K562 (cell line): ENCODE measurements at regions not wholly inside any gene's neighbourhood (a gene's known extent, or its start where the extent isn't known, plus 50 kb on each side); places are given as distances from the start of the nearest gene placed in this dataset.

Source experiments
- ATAC-seq: fragments of 200-7000 bp; cut with Tn5 transposase; 3 replicates; pipeline ENCODE4 v1.9.1; 2020; ENCODE audit warnings: moderate library complexity
- BruUV-seq: library from RNA; stranded (reverse); fragments of 400-500 nt; replicated peaks from 2 replicates; lab custom pipeline; 2021; lab: Mats Ljungman, UMichigan
- CTCF ChIA-PET: fragments of 300-600 bp; formaldehyde crosslinking; extraction: SDS; loops from one replicate; lab custom pipeline; 2021; ENCODE audit warnings: low intra/inter-chr PET ratio; lab: Yijun Ruan, JAX
- POLR2A ChIA-PET: fragments of 300-600, 350-650 bp; sonication (Branson Sonifier 250); formaldehyde crosslinking; extraction: SDS; loops from one replicate; lab custom pipeline; 2021; ENCODE audit warnings: antibody characterized with exemption, inconsistent platforms; lab: Yijun Ruan, JAX
- DNase-seq, 4 experiments: peaks; one replicate each; pipeline versions ENCODE4 v3.0.0 to v3.0.0-alpha.2; 2011 to 2018; ENCODE audit warnings: low spot score in 3 of 4, mixed read lengths in 3 of 4; ENCODE audit errors: extremely low read depth in 1 of 4
- FAIRE-seq: peaks from 2 replicates; lab custom pipeline; 2011; peaks lifted over from hg19 to GRCh38; lab: Jason Lieb, UNC
- H2AFZ ChIP-seq: 2 replicates; pipeline ENCODE4 v1.6.0; 2011; ENCODE audit warnings: low read depth, low read length, control low read depth, inconsistent platforms
- H3K27ac ChIP-seq: fragments of 200-600 bp; 3 replicates; pipeline ENCODE4 v1.8.0; 2011; ENCODE audit warnings: low read depth, mild to moderate bottlenecking, control low read depth, inconsistent platforms, low read length, moderate library complexity, mixed read lengths; ENCODE audit errors: extremely low read depth
- H3K27me3 ChIP-seq, 2 experiments: fragments of 300-600 bp in 1 of 2; 2 replicates in 1 of 2; 3 replicates in 1 of 2; pipeline versions ENCODE4 v1.6.0 to v1.8.0; 2011; ENCODE audit warnings: inconsistent platforms in 2 of 2, low read length in 2 of 2, mild to moderate bottlenecking in 1 of 2, mixed read lengths in 1 of 2, moderate library complexity in 1 of 2; ENCODE audit not compliant: control insufficient read depth in 2 of 2, insufficient read depth in 2 of 2
- H3K36me3 ChIP-seq: fragments of 300-600 bp; 3 replicates; pipeline ENCODE4 v1.8.0; 2011; ENCODE audit warnings: mild to moderate bottlenecking, low read length, inconsistent platforms; ENCODE audit not compliant: control insufficient read depth, insufficient read depth
- H3K4me1 ChIP-seq, 2 experiments: fragments of 200-600 bp in 1 of 2; replicated peaks in 1 of 2; 2 replicates in 1 of 2; 3 replicates in 1 of 2; pipeline versions ENCODE4 v1.5.1 to v1.8.0; 2011; ENCODE audit warnings: inconsistent platforms in 2 of 2, low read length in 2 of 2, mild to moderate bottlenecking in 1 of 2, mixed read lengths in 1 of 2, moderate library complexity in 1 of 2; ENCODE audit not compliant: control insufficient read depth in 2 of 2, insufficient read depth in 2 of 2
- H3K4me2 ChIP-seq: 2 replicates; pipeline ENCODE4 v1.6.1; 2011; ENCODE audit warnings: low read length, control low read depth, inconsistent platforms, mixed read lengths; ENCODE audit not compliant: insufficient read depth
- H3K4me3 ChIP-seq: fragments of 200-600 bp; sonication (generic), shearing (Covaris generic); 2 replicates; pipeline ENCODE4 v1.5.1; 2016; ENCODE audit warnings: control low read depth, inconsistent platforms
- H3K79me2 ChIP-seq: fragments of 200-600 bp; 3 replicates; pipeline ENCODE4 v1.8.0; 2011; ENCODE audit warnings: low read length, inconsistent platforms; ENCODE audit not compliant: control insufficient read depth, insufficient read depth
- H3K9ac ChIP-seq, 2 experiments: 2 replicates each; pipeline versions ENCODE4 v1.6.0 to v1.6.1; 2011; ENCODE audit warnings: low read depth in 2 of 2, low read length in 2 of 2, control low read depth in 1 of 2, inconsistent platforms in 1 of 2, mild to moderate bottlenecking in 1 of 2, mixed read lengths in 1 of 2; ENCODE audit not compliant: insufficient read depth in 1 of 2
- H3K9me1 ChIP-seq: one replicate; pipeline ENCODE4 v1.6.0; 2011; ENCODE audit warnings: inconsistent platforms, mild to moderate bottlenecking, low read length, moderate library complexity; ENCODE audit not compliant: control insufficient read depth, insufficient read depth
- H3K9me3 ChIP-seq: replicated peaks from 2 replicates; pipeline ENCODE4 v1.5.1; 2011; ENCODE audit warnings: low read depth, low read length, inconsistent platforms; ENCODE audit not compliant: control insufficient read depth, insufficient read depth
- H4K20me1 ChIP-seq: replicated peaks from 2 replicates; pipeline ENCODE4 v1.6.1; 2011; ENCODE audit warnings: low read length, inconsistent platforms, mixed read lengths; ENCODE audit not compliant: control insufficient read depth, insufficient read depth
- CAMTA2 ChIP-seq: fragments of 250-450 bp; sonication (Bioruptor Pico); conservative IDR thresholded peaks from 2 replicates; pipeline ENCODE4 v1.5.1; 2022
- ETV6 ChIP-seq, 3 experiments: fragments of 150-350 bp in 1 of 3; sonication (generic) in 1 of 3; formaldehyde crosslinking in 1 of 3; IDR thresholded peaks; 2 replicates each; pipeline versions ENCODE4 v1.6.1 to v1.8.0; 2014 to 2022; ENCODE audit warnings: borderline replicate concordance in 2 of 3, low read depth in 2 of 3, antibody characterized with exemption in 1 of 3, low read length in 1 of 3, mild to moderate bottlenecking in 1 of 3, missing genetic modification reagents in 1 of 3
- HOXB6 ChIP-seq: fragments of 250-450 bp; sonication (Bioruptor Pico); IDR thresholded peaks from 2 replicates; pipeline ENCODE4 v1.5.1; 2022; ENCODE audit warnings: mild to moderate bottlenecking, borderline replicate concordance
- KAT8 ChIP-seq: fragments of 450-650 bp; IDR thresholded peaks from 2 replicates; pipeline ENCODE4 v1.6.1; 2016; ENCODE audit warnings: low read depth, mild to moderate bottlenecking
- POLR3G ChIP-seq: IDR thresholded peaks from 2 replicates; pipeline ENCODE4 v1.6.1; 2011; ENCODE audit not compliant: insufficient read length, insufficient replicate concordance; ENCODE audit errors: extremely low read depth
- TGIF2 ChIP-seq: sonication (generic); formaldehyde crosslinking; IDR thresholded peaks from 2 replicates; pipeline ENCODE4 v1.8.1; 2022; ENCODE audit warnings: mild to moderate bottlenecking, missing genetic modification reagents, moderate library complexity
- TSC22D4 ChIP-seq: fragments of 450-650 bp; IDR thresholded peaks from 2 replicates; pipeline ENCODE4 v1.6.1; 2016; ENCODE audit warnings: missing genetic modification characterization, missing biosample characterization, control low read depth
- ZEB2 ChIP-seq: fragments of 450-650 bp; IDR thresholded peaks from 2 replicates; pipeline ENCODE4 v1.6.1; 2016
- ZFP1 ChIP-seq: fragments of 450-650 bp; formaldehyde crosslinking; IDR thresholded peaks from 2 replicates; pipeline ENCODE4 v1.4.0; 2020; ENCODE audit warnings: mild to moderate bottlenecking, mixed read lengths
- ZNF239 ChIP-seq: fragments of 250-450 bp; sonication (Bioruptor Pico); IDR thresholded peaks from 2 replicates; pipeline ENCODE4 v1.4.0; 2020; ENCODE audit warnings: mild to moderate bottlenecking
- WGBS: fragments of 100-300 bp; shearing (Covaris generic); methylation state at CpG from one replicate; pipeline ENCODE4 v1.1.6; 2016; ENCODE audit warnings: low coverage, mixed read lengths; ENCODE audit not compliant: insufficient coverage; ENCODE audit errors: missing lambda C conversion rate; 5-methylcytosine and 5-hydroxymethylcytosine counted together
- in situ Hi-C: fragments of 300-500 bp; cut with MboI; formaldehyde crosslinking; loops from 4 replicates; pipeline ENCODE4 v1.15.0; 2018; ENCODE audit warnings: inconsistent platforms, mixed read lengths
- intact Hi-C: fragments of 100-400 bp; cut with micrococcal nuclease; formaldehyde crosslinking; loops from 2 replicates; pipeline ENCODE4 v1.14.2; 2022
- TF ChIP-seq, protein P1 (sequence below): sonication (generic); formaldehyde crosslinking; IDR thresholded peaks from 2 replicates; pipeline ENCODE4 v1.9.0; 2022; ENCODE audit warnings: mild to moderate bottlenecking, missing genetic modification reagents
- TF ChIP-seq, protein P2 (sequence below): sonication (generic); formaldehyde crosslinking; IDR thresholded peaks from 2 replicates; pipeline ENCODE4 v1.8.1; 2022; ENCODE audit warnings: missing genetic modification reagents
- TF ChIP-seq, protein P3 (sequence below): sonication (generic); formaldehyde crosslinking; IDR thresholded peaks from 2 replicates; pipeline ENCODE4 v1.8.0; 2022; ENCODE audit warnings: mild to moderate bottlenecking, missing genetic modification reagents
- TF ChIP-seq, protein P4 (sequence below): fragments of 450-650 bp; formaldehyde crosslinking; IDR thresholded peaks from 2 replicates; pipeline ENCODE4 v1.4.0; 2020; ENCODE audit warnings: mild to moderate bottlenecking, moderate library complexity
- TF ChIP-seq, protein P5 (sequence below): sonication (generic); formaldehyde crosslinking; IDR thresholded peaks from 2 replicates; pipeline ENCODE4 v1.8.0; 2022; ENCODE audit warnings: mild to moderate bottlenecking, missing genetic modification reagents, borderline replicate concordance

DNA sequence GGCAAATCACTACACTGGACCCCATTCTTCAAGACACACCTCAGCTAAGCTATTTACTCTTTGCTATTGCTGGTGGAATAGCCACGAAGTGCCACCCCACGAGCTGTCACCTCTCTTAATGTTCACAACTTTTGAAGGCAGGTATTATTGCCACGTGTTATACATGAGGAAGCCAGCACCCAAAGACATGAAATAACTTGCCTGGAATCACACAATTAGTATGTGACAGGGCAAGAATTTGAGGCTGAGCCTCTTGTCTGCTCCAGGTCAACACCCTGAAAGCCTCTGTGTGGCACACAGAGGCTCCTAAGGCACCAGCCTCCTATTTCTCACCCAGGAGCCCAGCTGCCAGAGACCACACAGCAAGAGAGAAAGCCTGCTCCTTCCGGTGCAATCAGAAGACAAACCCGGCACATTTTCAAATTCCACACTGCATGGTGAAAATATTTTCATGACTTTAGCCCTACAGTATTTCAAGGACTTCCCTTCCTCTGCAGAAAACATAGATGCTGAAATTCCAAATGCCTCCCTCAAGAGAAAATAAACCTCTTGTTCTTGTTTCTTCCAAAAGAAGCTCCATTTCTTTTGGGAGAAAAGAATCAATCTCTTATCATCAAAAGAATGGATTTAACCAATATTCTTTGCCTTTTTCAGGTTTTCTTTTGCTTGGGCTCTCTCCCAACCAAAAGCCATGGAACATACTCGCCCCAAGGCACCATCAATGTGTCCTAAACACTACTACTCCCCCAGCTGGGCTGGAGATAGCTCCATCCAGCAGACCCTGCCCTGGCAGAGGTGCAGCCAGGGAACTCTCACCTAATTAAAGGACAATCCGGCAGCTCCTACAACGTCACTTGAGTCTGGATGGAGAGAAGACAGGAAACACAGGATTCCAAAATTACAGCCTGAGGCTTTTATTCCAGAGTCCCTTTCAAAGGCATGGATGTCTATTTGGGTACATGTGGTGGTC is 84.7 kb upstream of the THBS1 start:
- Histone ChIP-seq H3K36me3 (no peaks in the 10 kb centered on the region), H3K4me1 (peaks cover 0 to 22% of the 10 kb centered on the region in 2 experiments; a peak in 3 of 5 replicates), H3K27ac (no peak overlapping the region), H3K9me3 (no peaks in the 10 kb centered on the region), H3K9me1 (no peaks in the 10 kb centered on the region), H3K4me3 (no peak overlapping the region), H3K27me3 (peaks cover 2 to 3% of the 10 kb centered on the region in 2 experiments; a peak in 2 of 5 replicates), H3K9ac (no peak overlapping the region), H3K79me2 (no peaks in the 10 kb centered on the region), H4K20me1 (no peaks in the 10 kb centered on the region), H3K4me2 (no peak overlapping the region), H2AFZ (no peak overlapping the region)
- 9% methylated on average over 8 of the region's 8 CpGs for WGBS
- ATAC-seq = no peak
- no TSS peak for BruUV-seq
- ChIA-PET POLR2A (interaction anchor here (0.7 to 4.1 kb wide), 3 partner anchors 8 to 31 kb away, joined by 3 to 11 read pairs (median 4); no protein-coding TSS in a partner anchor), CTCF (interaction anchor here (0.6 kb wide), 1 partner anchor 814 kb away, joined by 3 read pairs; no protein-coding TSS in a partner anchor)
- in situ Hi-C loops (no loop called here), intact Hi-C loops (no loop called here)
- DNase-seq = no peak
- no peak for FAIRE-seq
- TF ChIP-seq ZFP1 (CRISPR knock-in tag) (no peak), ZNF239 (CRISPR knock-in tag) (no peak), TGIF2 (no peak), CAMTA2 (CRISPR knock-in tag) (no peak), POLR3G (no peak), KAT8 (no peak), ZEB2 (no peak), TSC22D4 (tag) (no peak), HOXB6 (CRISPR knock-in tag) (no peak), ETV6 (IDR thresholded peaks at IDR 0.05; ENCODE audit: borderline replicate concordance in 1 of 2, low read depth in 2 of 2, low read length in 1 of 2) (no peak), ETV6 (CRISPR knock-in tag; IDR thresholded peaks at IDR 0.05; ENCODE audit: borderline replicate concordance) (no peak)
- TF ChIP-seq, protein P1, sequence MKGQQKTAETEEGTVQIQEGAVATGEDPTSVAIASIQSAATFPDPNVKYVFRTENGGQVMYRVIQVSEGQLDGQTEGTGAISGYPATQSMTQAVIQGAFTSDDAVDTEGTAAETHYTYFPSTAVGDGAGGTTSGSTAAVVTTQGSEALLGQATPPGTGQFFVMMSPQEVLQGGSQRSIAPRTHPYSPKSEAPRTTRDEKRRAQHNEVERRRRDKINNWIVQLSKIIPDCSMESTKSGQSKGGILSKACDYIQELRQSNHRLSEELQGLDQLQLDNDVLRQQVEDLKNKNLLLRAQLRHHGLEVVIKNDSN (CRISPR knock-in tag) = no peak
- TF ChIP-seq, protein P2, sequence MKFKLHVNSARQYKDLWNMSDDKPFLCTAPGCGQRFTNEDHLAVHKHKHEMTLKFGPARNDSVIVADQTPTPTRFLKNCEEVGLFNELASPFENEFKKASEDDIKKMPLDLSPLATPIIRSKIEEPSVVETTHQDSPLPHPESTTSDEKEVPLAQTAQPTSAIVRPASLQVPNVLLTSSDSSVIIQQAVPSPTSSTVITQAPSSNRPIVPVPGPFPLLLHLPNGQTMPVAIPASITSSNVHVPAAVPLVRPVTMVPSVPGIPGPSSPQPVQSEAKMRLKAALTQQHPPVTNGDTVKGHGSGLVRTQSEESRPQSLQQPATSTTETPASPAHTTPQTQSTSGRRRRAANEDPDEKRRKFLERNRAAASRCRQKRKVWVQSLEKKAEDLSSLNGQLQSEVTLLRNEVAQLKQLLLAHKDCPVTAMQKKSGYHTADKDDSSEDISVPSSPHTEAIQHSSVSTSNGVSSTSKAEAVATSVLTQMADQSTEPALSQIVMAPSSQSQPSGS (CRISPR knock-in tag) = no peak
- TF ChIP-seq, protein P3, sequence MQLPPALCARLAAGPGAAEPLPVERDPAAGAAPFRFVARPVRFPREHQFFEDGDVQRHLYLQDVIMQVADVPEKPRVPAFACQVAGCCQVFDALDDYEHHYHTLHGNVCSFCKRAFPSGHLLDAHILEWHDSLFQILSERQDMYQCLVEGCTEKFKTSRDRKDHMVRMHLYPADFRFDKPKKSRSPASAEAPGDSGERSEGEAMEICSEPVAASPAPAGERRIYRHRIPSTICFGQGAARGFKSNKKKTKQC (CRISPR knock-in tag) = no peak
- TF ChIP-seq, protein P4, sequence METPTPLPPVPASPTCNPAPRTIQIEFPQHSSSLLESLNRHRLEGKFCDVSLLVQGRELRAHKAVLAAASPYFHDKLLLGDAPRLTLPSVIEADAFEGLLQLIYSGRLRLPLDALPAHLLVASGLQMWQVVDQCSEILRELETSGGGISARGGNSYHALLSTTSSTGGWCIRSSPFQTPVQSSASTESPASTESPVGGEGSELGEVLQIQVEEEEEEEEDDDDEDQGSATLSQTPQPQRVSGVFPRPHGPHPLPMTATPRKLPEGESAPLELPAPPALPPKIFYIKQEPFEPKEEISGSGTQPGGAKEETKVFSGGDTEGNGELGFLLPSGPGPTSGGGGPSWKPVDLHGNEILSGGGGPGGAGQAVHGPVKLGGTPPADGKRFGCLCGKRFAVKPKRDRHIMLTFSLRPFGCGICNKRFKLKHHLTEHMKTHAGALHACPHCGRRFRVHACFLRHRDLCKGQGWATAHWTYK (CRISPR knock-in tag) = no peak
- TF ChIP-seq, protein P5, sequence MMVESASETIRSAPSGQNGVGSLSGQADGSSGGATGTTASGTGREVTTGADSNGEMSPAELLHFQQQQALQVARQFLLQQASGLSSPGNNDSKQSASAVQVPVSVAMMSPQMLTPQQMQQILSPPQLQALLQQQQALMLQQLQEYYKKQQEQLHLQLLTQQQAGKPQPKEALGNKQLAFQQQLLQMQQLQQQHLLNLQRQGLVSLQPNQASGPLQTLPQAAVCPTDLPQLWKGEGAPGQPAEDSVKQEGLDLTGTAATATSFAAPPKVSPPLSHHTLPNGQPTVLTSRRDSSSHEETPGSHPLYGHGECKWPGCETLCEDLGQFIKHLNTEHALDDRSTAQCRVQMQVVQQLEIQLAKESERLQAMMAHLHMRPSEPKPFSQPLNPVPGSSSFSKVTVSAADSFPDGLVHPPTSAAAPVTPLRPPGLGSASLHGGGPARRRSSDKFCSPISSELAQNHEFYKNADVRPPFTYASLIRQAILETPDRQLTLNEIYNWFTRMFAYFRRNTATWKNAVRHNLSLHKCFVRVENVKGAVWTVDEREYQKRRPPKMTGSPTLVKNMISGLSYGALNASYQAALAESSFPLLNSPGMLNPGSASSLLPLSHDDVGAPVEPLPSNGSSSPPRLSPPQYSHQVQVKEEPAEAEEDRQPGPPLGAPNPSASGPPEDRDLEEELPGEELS (CRISPR knock-in tag) = no peak
